Retinal pigment epithelial cell (primary cell): ENCODE measurements at regions not wholly inside any gene's neighbourhood (a gene's known extent, or its start where the extent isn't known, plus 50 kb on each side); places are given as distances from the start of the nearest gene placed in this dataset.

Experiments
- DNase-seq: peaks from one replicate; pipeline ENCODE4 v3.0.0-alpha.2; 2010; ENCODE audit warnings: low read depth
- H3K4me3 ChIP-seq: 2 replicates; pipeline ENCODE4 v1.5.1; 2011; ENCODE audit warnings: mild to moderate bottlenecking, low read length, control low read depth, moderate library complexity
- TF ChIP-seq, protein P1 (sequence below): conservative IDR thresholded peaks from 2 replicates; pipeline ENCODE4 v1.5.1; 2011; ENCODE audit warnings: low read depth, low read length, control low read depth, inconsistent platforms

DNA sequence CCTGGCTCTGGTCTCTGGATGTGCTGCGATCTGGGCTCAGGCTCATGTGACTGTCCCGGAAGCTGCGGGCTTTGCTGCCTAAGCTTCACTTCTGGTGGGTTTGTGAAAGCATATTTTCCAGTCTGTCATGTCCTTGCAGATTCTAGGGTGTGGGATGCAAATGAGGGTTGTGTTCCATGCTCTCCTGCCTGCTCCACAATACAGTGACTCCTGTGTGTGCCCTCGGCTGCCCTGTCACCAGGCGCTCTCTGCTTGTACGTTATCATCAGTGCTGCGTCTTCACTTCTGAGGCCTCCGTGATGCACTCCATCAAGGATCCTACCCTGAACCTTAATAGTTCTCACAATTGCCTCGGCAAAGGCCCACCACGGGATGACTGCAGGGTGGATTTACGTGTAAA lies 84.2 kb downstream of the TTLL2 start:
- no peak overlapping the region for H3K4me3 ChIP-seq
- TF ChIP-seq, protein P1, sequence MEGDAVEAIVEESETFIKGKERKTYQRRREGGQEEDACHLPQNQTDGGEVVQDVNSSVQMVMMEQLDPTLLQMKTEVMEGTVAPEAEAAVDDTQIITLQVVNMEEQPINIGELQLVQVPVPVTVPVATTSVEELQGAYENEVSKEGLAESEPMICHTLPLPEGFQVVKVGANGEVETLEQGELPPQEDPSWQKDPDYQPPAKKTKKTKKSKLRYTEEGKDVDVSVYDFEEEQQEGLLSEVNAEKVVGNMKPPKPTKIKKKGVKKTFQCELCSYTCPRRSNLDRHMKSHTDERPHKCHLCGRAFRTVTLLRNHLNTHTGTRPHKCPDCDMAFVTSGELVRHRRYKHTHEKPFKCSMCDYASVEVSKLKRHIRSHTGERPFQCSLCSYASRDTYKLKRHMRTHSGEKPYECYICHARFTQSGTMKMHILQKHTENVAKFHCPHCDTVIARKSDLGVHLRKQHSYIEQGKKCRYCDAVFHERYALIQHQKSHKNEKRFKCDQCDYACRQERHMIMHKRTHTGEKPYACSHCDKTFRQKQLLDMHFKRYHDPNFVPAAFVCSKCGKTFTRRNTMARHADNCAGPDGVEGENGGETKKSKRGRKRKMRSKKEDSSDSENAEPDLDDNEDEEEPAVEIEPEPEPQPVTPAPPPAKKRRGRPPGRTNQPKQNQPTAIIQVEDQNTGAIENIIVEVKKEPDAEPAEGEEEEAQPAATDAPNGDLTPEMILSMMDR, result no peak
- no peak for DNase-seq

DNA sequence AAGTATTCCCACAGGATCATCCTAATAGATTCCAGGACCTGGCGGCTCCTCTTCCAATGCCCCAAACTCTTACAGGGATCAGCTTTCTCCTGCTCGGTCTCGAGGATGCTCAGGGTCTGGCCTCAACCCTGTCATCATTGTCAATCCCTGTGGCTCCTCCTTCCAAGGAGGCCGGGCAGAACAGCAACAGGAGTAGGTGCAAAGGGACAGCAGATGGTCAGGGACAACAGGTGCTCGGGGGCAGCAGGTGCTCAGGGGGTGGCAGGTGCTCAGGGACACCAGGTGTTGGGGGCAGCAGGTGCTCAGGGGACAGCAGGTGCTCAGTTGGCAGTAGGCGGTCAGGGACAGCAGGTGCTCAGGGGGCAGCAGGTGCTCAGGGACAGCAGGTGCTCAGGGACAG lies 84.8 kb downstream of the TTLL2 start:
- H3K4me3 ChIP-seq, result no peak overlapping the region
- TF ChIP-seq, protein P1, result no peak
- DNase-seq, result no peak

DNA sequence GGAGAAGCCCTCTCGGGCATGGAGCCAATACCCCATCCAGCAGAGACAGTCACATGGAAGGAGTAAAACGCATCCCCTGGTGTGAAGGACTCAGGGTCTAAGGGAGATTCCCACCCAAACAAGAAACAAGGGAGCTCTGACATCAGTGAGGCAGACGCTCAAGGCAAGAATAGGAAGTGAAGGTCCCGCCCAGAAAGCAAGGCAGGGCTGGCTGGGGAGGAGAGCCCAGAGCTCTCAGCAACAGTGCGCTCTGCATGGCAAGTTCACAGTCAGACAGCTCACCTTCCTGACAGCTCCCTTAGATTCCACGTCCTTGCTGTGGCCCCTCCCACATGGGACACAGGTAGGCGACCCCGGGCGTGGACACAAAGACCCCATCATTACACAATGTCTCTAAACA lies 85.6 kb downstream of the TTLL2 start:
- H3K4me3 ChIP-seq, result no peak overlapping the region
- TF ChIP-seq, protein P1, result no peak
- DNase-seq, result no peak

DNA sequence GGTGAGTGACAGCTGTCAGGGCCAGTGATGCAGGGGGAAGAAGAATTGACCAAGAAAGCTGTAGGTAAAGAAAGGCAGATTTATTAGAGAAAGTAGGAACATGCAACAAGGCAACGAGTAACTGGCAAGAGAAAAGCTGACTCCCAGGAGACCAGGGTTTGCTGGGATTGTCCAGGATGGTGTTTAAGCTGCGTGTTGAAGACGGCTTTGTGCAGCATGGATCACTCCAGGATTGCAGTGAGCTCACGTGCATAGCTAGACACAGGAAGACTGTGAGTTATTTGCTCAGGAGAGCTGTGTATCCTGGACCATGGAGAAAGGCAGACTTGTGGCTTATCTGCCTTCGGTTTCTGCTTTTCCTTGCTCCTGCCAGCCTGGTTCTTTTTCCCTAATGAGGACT lies 87.6 kb downstream of the TTLL2 start:
- DNase-seq, result no peak
- TF ChIP-seq, protein P1, result no peak
- no peak overlapping the region for H3K4me3 ChIP-seq

DNA sequence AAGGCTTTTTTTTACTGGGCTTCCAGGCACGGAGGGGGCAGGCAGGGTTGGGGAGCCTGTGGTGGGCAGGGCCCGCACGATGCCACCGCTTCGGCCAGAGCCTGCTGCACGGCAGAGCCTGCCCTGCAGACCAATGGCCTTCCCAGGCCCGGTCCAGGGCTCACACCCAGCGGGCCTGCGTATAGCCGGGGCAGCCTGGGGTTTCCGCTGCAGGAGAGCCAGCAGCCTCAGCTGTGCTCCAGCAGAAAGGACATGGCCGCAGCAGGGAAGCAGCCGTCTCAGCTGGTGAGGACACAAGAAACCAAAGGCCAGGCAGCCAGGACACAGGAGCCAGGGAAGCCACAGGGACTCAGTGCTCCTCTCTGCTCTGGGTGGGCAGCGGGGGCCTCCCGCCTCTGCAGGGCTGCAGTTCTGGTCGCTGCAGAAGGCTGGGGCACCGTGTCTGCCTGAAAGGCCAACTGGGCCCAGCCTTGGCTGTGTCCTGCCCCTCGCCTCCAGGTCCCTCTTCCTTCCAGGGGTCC lies 90.6 kb downstream of the TTLL2 start:
- no peak overlapping the region for H3K4me3 ChIP-seq
- DNase-seq, result no peak
- TF ChIP-seq, protein P1, result no peak

DNA sequence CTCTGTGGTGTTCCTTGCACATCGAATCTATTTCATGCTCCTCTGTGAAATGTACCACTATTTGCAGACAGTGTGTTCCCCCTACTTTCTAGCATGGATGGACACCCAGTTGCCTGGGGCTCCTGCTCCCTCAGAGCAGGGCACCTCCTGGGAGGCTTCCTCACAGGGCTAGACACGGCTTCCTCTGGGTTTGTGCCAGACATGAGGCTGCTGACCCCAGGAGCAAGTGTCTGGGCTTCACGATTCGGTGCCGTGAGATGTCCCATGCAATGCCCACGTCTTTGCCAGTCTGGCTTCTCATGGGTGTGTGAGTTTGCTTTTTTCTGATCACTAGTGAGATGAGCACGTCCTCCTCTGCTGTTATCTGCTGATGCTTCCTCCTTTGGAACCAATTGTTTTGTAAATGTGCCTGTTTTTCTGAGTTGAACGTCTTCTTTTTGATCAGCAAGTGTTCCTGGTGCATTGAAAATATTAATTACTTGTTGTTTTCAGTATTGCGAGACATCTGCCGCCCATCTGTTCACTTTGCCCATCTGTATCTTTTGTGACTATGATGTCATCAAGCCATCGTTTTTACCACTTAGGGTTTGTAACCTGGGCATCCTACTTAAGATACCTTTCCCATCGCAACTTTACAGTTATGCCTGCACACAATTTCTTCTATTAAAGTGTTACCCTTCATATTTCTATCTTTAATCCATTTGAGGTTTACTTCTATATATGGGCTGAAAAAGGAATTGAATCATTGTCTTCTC lies 92.0 kb downstream of the TTLL2 start:
- no peak for DNase-seq
- TF ChIP-seq, protein P1, result no peak
- no peak overlapping the region for H3K4me3 ChIP-seq

DNA sequence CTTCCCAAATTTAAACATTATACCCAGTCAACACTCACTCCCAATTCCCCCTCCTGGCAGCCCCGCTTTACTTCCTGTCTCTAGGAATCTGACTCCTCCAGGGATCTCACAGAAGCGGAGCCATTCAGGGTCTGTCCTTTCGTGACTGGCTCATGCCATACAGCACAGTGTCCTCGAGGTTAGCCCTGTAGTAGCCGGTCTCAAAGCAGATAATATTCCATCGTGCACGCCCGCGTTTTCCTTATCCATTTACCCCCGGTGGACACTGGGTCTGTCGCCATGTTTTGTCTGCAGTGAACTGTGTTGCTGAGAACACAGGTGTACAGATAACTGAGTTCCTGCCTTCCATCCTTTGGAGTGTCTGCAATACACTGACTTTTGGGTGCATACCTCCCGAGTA lies 95.3 kb downstream of the TTLL2 start:
- TF ChIP-seq, protein P1, result no peak
- H3K4me3 ChIP-seq, result no peak overlapping the region
- DNase-seq, result no peak
